HK-2 (cell line): ENCODE measurements at regions not wholly inside any gene's neighbourhood (a gene's known extent, or its start where the extent isn't known, plus 50 kb on each side); places are given as distances from the start of the nearest gene placed in this dataset.
"Not testable (repeated sequence)": the region's sequence is repeated elsewhere in the genome, so short reads cannot be mapped to it uniquely, and the experiment has no call there.

ENCODE experiments used
- DNase-seq: peaks from one replicate; pipeline ENCODE4 v3.0.0-alpha.2; 2018; ENCODE audit not compliant: unreplicated experiment

- DNase-seq: no peak
Observed at GRCh38 chr2:8334866-8335325, 347.0 kb upstream of the ID2 start.

GRCh38 chr2:8335801-8336200 lies 346.1 kb upstream of the ID2 start:
- DNase-seq: no peak

GRCh38 chr2:8337321-8337720 lies 344.5 kb upstream of the ID2 start:
- DNase-seq: no peak

GRCh38 chr2:8342407-8342806 lies 339.4 kb upstream of the ID2 start:
- no peak for DNase-seq

- DNase-seq: no peak
Observed at GRCh38 chr2:8343031-8343430, 338.8 kb upstream of the ID2 start.

GRCh38 chr2:8344144-8345097 lies 337.4 kb upstream of the ID2 start:
- no peak for DNase-seq

GRCh38 chr2:8345200-8345599 lies 336.7 kb upstream of the ID2 start:
- no peak for DNase-seq

GRCh38 chr2:8346208-8346607 lies 335.6 kb upstream of the ID2 start:
- no peak for DNase-seq

GRCh38 chr2:8346706-8347430 lies 335.0 kb upstream of the ID2 start:
- no peak for DNase-seq

GRCh38 chr2:8348911-8349310 lies 332.9 kb upstream of the ID2 start:
- DNase-seq: not testable (repeated sequence)

GRCh38 chr2:8352296-8352695 lies 329.6 kb upstream of the ID2 start:
- no peak for DNase-seq

- DNase-seq: no peak
Observed at GRCh38 chr2:8352989-8353388, 328.9 kb upstream of the ID2 start.

GRCh38 chr2:8355102-8355859 lies 326.6 kb upstream of the ID2 start:
- DNase-seq: no peak

GRCh38 chr2:8357738-8358518 lies 323.9 kb upstream of the ID2 start:
- DNase-seq: no peak

- DNase-seq: no peak
Observed at GRCh38 chr2:8361930-8362329, 319.9 kb upstream of the ID2 start.

GRCh38 chr2:8363161-8363560 lies 318.7 kb upstream of the ID2 start:
- DNase-seq: no peak

- no peak for DNase-seq
Observed at GRCh38 chr2:8364668-8365067, 317.2 kb upstream of the ID2 start.

GRCh38 chr2:8365331-8365910 lies 316.4 kb upstream of the ID2 start:
- DNase-seq: no peak

- no peak for DNase-seq
Observed at GRCh38 chr2:8367833-8368232, 314.0 kb upstream of the ID2 start.

GRCh38 chr2:8368463-8368862 lies 313.4 kb upstream of the ID2 start:
- no peak for DNase-seq

- no peak for DNase-seq
Observed at GRCh38 chr2:8369522-8369921, 312.3 kb upstream of the ID2 start.
